ENCODE measurements at regions not wholly inside any gene's neighbourhood (a gene's known extent, or its start where the extent isn't known, plus 50 kb on each side); places are given as distances from the start of the nearest gene placed in this dataset.
A peak's percentile ranks its signal among the peaks of the same experiment; 100 is the strongest.

DNA sequence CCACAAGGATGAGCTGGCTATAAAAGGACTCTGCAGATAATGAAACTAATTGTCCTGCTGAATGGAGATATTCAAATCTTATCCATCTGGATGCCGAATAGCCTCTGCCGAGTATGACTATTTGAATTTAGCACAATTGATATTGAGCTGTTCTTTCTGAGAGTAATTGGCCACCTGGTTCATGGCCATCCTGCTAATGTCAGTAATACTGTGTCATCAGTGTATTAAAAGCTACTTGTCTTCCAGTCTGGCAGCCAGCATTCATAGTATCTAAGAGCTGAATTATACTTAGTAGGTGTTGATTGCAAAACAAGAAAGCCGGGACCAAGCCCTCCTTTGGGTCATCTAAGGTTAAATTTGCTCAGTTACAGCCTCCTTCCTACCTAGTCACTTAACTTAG, 310.7 kb upstream of the NCAM1 start:
- H3K4me3 ChIP-seq (ENCODE audit: control insufficient read depth, low read depth, low read length) = no peak overlapping the region
- TF ChIP-seq, protein P1, sequence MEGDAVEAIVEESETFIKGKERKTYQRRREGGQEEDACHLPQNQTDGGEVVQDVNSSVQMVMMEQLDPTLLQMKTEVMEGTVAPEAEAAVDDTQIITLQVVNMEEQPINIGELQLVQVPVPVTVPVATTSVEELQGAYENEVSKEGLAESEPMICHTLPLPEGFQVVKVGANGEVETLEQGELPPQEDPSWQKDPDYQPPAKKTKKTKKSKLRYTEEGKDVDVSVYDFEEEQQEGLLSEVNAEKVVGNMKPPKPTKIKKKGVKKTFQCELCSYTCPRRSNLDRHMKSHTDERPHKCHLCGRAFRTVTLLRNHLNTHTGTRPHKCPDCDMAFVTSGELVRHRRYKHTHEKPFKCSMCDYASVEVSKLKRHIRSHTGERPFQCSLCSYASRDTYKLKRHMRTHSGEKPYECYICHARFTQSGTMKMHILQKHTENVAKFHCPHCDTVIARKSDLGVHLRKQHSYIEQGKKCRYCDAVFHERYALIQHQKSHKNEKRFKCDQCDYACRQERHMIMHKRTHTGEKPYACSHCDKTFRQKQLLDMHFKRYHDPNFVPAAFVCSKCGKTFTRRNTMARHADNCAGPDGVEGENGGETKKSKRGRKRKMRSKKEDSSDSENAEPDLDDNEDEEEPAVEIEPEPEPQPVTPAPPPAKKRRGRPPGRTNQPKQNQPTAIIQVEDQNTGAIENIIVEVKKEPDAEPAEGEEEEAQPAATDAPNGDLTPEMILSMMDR (IDR thresholded peaks at IDR 0.05; ENCODE audit: control insufficient read depth, insufficient read depth, low read depth, low read length, missing control alignments) = no peak
- DNase-seq (ENCODE audit: low read depth) = no peak

DNA sequence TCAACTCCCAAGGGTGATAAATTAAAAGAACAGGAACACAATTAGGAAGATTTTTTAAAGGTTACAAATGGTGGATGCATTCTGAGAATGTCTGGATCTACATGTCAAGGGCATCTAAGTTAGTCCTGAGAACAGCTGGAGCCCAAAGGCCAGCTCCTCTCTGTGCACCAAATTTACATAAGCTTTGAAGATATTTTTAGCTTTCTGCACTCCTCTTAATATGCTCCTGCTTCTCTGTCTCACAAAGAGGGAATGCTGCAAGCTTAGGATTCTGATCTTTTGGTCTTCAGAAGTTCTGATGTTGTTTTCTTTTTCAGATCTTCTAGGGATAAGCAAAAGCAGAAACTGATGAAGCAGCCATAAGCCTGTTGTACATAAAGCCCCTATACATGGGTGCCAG, 309.8 kb upstream of the NCAM1 start:
- TF ChIP-seq, protein P1 (IDR thresholded peaks at IDR 0.05; ENCODE audit: control insufficient read depth, insufficient read depth, low read depth, low read length, missing control alignments) = no peak
- DNase-seq (ENCODE audit: low read depth) = no peak
- H3K4me3 ChIP-seq (ENCODE audit: control insufficient read depth, low read depth, low read length) = no peak overlapping the region

DNA sequence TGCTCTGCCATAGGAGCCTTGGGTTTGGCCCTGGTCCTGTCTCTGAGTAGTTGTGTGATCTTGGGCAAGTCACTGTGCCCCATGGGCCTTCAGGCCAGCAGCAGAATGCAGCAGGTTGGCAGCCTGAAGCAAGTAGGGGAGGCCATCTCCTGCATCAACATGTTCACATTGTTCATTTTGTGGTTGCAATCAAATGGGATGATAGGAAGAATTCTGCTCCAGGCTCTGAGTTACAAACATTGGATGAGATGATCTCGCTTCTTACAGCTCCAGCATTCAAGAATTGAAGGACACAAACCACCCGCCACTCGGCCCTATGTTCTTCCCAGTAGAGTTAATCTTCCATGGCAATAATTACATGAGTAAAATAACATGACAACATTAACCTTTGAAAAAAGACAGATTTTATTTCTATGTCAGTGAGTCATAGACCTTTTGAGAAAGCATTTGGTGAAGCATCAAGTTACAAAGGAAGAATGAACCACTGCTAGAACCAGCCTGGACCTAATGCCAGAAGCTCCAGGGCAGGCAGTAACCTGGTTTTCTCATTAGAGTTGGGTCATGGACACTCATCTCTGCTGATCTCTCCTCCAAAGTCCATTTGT, 308.3 kb upstream of the NCAM1 start:
- TF ChIP-seq, protein P1 (IDR thresholded peaks at IDR 0.05; ENCODE audit: control insufficient read depth, insufficient read depth, low read depth, low read length, missing control alignments) = no peak
- DNase-seq (ENCODE audit: low read depth) = peak; percentile 38
- H3K4me3 ChIP-seq (ENCODE audit: control insufficient read depth, low read depth, low read length) = no peak overlapping the region

DNA sequence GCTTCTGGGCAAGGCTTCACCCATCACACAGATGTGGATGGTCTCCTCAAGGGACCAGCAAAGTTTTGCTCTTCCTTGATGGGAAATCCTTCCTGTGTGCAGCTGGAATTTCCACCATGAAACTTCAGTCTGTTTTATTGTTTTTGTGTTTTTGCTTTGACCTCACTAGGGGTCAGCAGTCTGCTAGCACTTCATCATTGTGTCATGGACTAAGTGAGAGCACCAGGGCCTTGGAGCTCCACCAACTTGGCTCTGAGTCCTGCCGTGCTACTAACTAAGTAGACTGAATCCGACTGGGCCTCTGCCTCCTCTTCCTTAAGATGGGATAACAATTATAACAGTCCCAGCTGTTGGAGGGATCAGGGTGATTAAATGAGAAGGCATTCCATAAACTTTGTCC, 305.8 kb upstream of the NCAM1 start:
- no peak overlapping the region for H3K4me3 ChIP-seq (ENCODE audit: control insufficient read depth, low read depth, low read length)
- peak; percentile 86 for DNase-seq (ENCODE audit: low read depth)
- TF ChIP-seq, protein P1 (IDR thresholded peaks at IDR 0.05; ENCODE audit: control insufficient read depth, insufficient read depth, low read depth, low read length, missing control alignments) = no peak

DNA sequence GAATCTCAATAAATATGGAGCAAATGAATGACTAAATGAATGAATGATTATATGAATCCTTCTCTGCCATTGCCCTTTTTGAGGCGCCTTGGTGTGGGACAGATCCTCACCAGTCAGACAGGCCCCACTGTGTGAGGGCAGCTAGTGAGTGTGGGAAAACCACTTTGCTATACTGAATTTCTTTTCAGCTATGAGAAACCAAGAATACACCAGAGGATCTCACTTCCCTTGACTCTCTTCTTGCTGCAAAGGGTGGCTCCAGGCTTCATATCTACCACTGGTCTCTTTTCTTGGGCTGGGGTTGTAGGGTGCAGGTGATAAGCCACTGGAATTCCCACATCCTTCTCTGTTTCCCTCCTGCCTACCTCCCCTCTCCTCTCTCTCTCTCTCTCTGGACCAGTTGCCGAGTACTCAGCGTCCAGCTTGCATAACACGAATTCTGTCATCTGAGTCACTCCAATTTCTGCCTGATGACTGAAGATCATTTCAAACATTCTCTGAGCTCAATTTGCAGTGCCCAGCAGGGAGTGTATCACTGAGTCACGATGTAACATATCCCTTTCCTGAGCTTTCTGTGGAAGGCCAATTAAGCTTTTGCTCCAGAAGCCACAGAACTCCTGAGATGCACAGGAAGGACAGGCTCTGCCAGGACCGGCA, 304.3 kb upstream of the NCAM1 start:
- H3K4me3 ChIP-seq (ENCODE audit: control insufficient read depth, low read depth, low read length) = no peak overlapping the region
- TF ChIP-seq, protein P1 (IDR thresholded peaks at IDR 0.05; ENCODE audit: control insufficient read depth, insufficient read depth, low read depth, low read length, missing control alignments) = no peak
- peak; percentile 79 for DNase-seq (ENCODE audit: low read depth)

DNA sequence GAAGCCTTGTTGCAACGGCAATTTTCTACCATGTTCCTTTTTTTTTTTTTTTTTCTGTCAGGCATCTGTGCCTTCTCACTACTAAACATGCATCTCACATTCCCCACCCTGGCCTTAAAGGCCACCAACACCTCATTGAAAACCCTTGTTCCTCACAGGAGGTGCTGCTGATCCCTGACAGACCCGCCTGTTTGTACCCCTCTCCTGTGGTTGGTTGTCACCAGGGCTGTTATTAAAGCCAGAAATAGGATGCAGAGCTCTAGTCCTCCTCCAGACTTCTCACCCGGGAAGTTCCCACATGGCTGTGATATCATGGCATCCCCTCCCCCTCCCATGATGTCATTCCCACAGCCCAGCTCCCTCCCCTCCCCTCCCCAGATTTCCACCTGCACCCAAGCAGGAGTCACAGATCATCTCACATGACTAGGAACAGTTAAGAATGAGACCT, 302.8 kb upstream of the NCAM1 start:
- DNase-seq (ENCODE audit: low read depth) = no peak
- no peak overlapping the region for H3K4me3 ChIP-seq (ENCODE audit: control insufficient read depth, low read depth, low read length)
- TF ChIP-seq, protein P1 (IDR thresholded peaks at IDR 0.05; ENCODE audit: control insufficient read depth, insufficient read depth, low read depth, low read length, missing control alignments) = no peak
